M059J (cell line): ENCODE measurements at regions not wholly inside any gene's neighbourhood (a gene's known extent, or its start where the extent isn't known, plus 50 kb on each side); places are given as distances from the start of the nearest gene placed in this dataset.
"Not testable (repeated sequence)": the region's sequence is repeated elsewhere in the genome, so short reads cannot be mapped to it uniquely, and the experiment has no call there.

Experiments used
- DNase-seq: peaks from one replicate; pipeline ENCODE4 v3.0.0-alpha.2; 2012; ENCODE audit warnings: low read depth

GRCh38 chr6:26956601-26957184 is 290.8 kb upstream of the PRSS16 start:
- peak; percentile 76 for DNase-seq

DNA sequence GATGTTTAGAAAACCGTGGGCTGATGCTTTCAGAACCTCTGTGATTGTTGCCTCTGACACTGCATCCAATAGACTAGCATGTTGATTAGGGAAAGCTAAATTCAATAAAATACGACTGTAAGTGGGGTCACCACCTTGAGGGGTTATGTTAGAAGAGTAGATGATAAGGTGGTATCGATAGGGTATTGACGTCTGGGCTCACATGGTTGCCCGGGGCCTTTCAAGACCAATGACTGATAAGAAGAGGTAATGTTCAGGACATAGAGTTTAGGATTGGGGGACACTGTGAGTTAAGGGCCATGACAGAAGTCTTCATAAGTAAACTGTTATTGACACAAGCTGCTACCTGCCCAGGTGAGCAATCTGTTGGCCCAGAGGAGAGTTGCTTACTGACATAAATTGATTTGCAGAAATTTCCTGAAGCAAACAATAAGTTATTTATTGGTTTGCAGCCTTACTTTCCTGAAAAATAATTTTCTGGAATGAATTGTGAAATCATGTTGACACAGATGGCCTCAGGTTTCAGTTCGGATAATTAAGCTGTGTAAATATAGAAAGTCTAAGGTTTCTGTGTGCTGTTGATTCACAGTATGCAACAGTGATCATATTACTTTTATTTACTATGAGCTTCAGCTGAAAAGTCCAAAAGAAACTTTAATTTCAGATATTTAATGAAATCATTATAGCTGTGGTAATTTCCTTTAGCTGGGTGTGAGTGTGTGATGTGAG is 289.9 kb upstream of the PRSS16 start:
- DNase-seq = peak; percentile 9

DNA sequence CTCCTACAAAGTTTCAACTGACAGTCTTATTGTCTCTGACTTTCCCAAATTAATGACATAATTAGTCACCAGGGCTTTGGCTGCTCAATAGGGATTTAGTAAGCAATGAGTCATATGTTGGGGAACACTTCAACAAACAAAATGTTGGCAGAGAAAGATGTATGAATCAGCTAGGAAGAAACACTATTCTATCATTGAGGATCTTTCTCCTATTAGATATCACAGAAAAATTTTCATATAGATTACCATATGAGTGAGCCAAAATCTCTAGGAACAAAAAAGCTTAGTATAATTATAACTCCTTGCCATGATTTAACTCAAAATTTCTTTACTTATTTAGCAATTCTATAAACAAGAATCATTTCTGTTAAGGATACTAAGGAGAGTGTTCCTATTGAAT is 286.3 kb upstream of the PRSS16 start:
- DNase-seq = peak; percentile 9

DNA sequence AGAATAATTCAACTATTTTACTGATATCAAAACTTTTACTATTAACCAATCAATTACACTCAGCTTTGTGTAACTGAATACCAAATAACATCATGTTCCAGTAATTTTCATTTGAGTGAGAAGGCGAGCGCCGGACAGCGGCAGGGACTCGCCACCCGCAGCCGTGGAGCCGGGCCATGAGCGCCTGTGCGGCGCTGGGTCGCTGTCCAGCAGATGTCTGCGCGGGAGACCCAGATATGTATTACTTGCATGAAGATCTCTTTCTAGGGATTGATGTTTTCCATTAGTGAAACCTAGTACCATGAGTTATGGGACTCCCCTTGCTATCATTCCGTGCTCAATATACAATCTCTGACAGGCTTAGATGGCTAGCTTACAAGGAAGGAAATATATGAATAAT is 245.1 kb upstream of the PRSS16 start:
- no peak for DNase-seq

DNA sequence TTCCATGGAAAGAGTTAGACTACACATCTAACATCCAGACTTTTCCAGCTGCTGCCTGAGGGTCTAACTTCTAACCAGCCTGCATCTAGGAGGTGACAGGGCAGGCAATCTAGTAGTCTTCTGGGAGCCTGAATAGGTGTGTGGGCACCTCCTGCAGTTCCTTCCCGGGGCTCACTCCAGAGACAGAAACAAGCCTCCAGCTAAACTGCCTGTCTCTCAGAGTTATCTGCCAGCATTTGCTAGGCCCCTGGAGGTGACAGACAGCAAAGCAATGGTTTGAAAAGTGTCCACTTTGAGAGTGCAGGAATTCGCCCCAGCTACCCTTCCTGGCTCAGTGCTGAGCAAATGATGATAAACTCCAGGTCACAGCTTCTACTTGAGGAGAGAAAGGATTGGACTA is 240.5 kb upstream of the PRSS16 start:
- DNase-seq = no peak

GRCh38 chr6:27008613-27009012 is 238.9 kb upstream of the PRSS16 start:
- DNase-seq = not testable (repeated sequence)

GRCh38 chr6:27014053-27014452 is 233.4 kb upstream of the PRSS16 start:
- not testable (repeated sequence) for DNase-seq

GRCh38 chr6:27016689-27017088 is 230.8 kb upstream of the PRSS16 start:
- no peak for DNase-seq

DNA sequence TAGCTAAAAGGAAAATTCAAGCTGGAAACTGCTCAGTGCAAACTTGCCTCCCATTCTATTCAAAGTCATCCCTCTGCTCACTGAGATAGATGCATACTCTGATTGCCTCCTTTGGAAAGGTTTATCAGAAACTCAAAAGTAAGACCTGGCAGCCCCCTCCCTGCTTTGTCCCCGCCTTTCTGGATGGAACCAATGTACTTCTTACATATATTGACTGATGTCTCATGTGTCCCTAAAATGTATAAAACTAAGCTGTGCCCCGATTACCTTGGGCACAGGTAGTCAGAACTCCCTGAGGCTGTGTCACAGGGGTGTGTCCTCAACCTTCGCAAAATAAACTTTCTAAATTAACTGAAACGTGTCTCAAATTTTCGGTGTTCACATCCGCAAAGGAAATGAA is 229.1 kb upstream of the PRSS16 start:
- DNase-seq = not testable (repeated sequence)

DNA sequence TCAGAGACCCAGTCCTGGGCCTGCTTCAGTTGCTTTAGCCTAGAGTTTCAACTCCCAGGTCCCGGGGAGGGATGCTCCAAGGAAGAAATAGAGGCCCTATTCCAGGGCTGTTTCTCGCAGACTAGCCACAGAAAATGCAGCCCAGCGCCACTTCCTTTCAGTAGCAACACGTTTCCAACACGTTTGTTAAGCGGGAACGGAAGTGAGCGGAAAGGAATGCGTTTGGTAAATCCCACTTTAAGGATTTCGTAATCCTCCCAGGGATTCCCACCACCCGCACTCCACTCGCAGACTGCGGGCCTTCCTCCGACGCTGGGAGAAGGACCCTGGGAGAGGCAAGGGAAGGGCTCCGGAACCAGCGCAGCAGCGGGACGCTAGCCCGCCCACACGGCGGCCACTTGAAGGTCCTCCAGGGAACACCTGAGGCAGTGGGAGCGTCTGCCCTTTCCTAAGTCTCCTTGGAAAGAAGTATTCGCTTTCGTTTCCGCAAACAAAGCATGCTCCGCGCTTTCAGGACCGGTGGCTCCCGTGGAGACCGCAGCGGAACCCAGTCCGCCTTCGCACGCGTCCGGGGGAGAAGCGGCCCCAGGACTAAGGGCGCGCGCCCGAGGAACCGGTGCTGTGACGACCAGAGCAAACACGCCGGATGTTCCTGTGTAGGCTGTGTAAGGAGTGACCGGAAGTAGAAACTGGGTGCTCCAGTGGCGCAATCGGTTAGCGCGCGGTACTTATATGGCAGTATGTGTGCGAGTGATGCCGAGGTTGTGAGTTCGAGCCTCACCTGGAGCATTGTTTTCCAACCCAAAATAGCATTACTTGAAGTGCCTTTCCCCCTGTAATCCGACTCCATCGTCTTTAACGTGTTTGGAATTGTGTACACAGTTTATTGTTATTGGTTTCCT is 227.6 kb upstream of the PRSS16 start:
- peak; percentile 97 for DNase-seq

DNA sequence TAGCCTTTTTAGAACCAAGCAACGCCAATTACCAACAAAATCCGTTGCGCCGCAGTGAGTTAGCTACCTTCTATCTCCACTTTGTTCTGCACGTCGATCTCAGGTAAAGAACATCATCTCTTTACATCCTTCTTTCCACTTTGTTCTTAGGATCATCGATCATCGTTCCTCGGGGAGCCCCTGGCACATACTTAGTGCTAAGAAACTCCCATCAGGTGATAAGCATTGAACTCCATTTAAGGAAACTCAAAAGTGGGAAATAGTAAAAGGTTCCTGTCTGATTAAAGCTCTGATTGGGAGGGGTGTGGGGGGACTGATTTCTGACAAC is 227.0 kb upstream of the PRSS16 start:
- DNase-seq = no peak

GRCh38 chr6:27023664-27024063 is 223.8 kb upstream of the PRSS16 start:
- no peak for DNase-seq

GRCh38 chr6:27025351-27025750 is 222.2 kb upstream of the PRSS16 start:
- DNase-seq = no peak

DNA sequence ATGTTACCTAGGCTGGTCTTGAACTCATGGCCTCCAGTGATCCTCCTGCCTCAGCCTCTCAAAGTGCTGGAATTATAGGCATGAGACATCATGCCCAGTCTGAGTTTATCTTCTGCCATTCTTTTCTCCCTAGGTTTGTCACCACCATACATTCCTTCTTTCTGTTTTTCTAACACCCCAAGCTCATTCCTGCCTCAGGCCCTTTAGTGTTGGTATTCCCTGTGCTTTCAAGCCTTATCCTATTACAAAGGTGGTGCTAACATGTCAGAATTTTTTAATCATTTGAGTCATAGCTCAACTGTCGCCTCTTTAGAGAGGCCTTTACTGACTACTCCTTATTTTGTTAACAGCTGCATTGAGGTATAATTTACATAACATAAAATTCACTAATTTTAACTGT is 221.1 kb upstream of the PRSS16 start:
- peak; percentile 61 for DNase-seq

DNA sequence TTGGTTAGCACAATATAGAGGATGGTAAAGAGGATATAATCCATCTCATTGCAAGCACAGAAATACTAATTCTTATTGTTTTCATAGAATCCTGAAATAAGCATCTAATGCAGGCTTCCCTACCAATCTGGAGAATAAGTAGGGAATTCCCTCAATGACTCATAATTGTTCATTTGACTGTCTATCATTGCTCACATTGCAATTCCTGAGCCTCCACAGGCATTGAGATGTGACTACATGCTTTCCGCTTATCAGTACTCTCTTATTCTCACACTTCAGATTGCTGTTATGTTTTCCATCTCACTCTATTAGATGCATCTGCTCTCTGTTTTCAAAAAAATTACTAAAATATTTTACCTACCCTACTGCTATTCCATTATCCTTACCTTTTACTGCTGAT is 216.2 kb upstream of the PRSS16 start:
- peak; percentile 68 for DNase-seq

- DNase-seq = no peak
Observed at GRCh38 chr6:27038498-27038897, 209.0 kb upstream of the PRSS16 start.

- peak; percentile 46 for DNase-seq
Observed at GRCh38 chr6:27040244-27041042, 207.1 kb upstream of the PRSS16 start.

- DNase-seq = no peak
Observed at GRCh38 chr6:27043244-27043643, 204.3 kb upstream of the PRSS16 start.

GRCh38 chr6:27045131-27045530 is 202.4 kb upstream of the PRSS16 start:
- DNase-seq = not testable (repeated sequence)

DNA sequence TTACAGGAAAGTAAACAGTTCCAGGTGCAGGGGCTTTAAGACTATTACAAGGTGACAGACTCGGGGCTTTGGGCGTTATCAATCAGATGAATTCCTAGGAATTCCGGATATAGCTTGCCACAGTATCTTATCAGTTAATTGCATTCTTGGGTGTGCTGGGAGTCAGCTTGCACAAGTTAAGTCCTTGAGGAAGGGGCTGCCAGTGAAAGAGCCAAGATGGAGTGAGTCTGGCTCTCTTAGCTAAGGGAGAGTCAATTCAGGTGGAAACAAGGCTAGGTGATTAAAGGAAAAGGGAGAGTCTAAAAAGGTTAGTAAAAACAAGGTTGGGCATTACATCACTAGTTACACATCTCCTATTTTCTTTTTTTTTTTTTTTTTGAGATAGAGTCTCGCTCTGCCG is 199.8 kb upstream of the PRSS16 start:
- DNase-seq = not testable (repeated sequence)

DNA sequence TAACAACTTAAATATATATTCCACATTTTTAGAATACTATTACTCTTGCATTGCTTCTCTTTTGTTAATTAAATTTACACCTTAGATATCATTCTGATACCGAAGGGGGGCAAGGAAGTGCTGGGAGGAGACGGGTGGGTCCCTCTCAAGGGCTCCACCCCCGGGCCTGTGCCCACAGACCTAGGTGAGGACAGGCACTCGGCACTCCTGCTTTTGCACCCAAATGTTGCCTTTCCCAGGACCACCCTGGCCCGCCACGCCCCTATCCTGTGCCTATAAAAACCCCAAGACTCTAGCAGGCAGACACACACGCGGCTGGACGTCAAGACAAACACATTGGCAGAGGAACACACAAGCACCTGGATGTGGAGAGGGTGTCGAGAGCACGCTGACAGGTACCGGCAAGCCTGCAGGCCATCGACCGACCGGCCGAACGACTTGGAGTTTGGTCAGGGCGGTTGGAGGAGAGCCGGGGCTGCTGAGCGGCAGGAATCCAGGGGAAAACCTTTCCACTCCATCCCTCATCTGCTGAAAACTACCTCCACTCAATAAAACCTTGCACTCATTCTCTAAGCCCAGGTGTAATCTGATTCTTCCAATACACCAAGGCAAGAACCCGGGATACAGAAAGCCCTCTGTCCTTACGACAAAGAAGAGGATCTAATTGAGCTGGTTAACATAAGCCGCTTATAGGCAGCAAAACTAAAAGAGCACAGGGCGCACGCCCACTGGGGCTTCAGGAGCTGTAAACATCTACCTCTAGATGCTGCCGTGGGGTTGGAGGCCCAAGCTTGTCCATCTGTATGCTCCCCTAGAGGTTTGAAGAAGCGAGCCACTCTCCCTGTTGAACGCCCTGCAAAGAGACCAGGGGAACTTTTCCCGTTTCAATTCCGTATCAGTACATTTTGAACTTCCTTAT is 197.4 kb upstream of the PRSS16 start:
- DNase-seq = no peak
